HG03571 (cell line): ENCODE measurements at regions not wholly inside any gene's neighbourhood (a gene's known extent, or its start where the extent isn't known, plus 50 kb on each side); places are given as distances from the start of the nearest gene placed in this dataset.
"Not testable (repeated sequence)": the region's sequence is repeated elsewhere in the genome, so short reads cannot be mapped to it uniquely, and the experiment has no call there.

Source experiments
- ATAC-seq: cut with Tn5 transposase; IDR thresholded peaks from one replicate; pipeline ENCODE4 v1.9.1; 2021; ENCODE audit not compliant: unreplicated experiment

GRCh38 chr3:160047876-160048275, 59.2 kb downstream of the IL12A start:
- no peak for ATAC-seq

- no peak for ATAC-seq
Observed at GRCh38 chr3:160049038-160049437, 60.4 kb downstream of the IL12A start.

- ATAC-seq, result no peak
Observed at GRCh38 chr3:160049565-160049964, 60.9 kb downstream of the IL12A start.

- ATAC-seq, result no peak
Observed at GRCh38 chr3:160049988-160050387, 61.4 kb downstream of the IL12A start.

- ATAC-seq, result no peak
Observed at GRCh38 chr3:160052385-160053047, 63.9 kb downstream of the IL12A start.

GRCh38 chr3:160053048-160053391, 64.4 kb downstream of the IL12A start:
- no peak for ATAC-seq

GRCh38 chr3:160054862-160055261, 66.2 kb downstream of the IL12A start:
- not testable (repeated sequence) for ATAC-seq

- ATAC-seq, result no peak
Observed at GRCh38 chr3:160055659-160056058, 67.0 kb downstream of the IL12A start.

GRCh38 chr3:160057331-160057730, 68.7 kb downstream of the IL12A start:
- no peak for ATAC-seq

GRCh38 chr3:160060409-160061027, 71.9 kb downstream of the IL12A start:
- no peak for ATAC-seq

GRCh38 chr3:160061525-160061924, 72.9 kb downstream of the IL12A start:
- no peak for ATAC-seq

- ATAC-seq, result no peak
Observed at GRCh38 chr3:160065282-160065681, 76.6 kb downstream of the IL12A start.

GRCh38 chr3:160065786-160066185, 77.2 kb downstream of the IL12A start:
- ATAC-seq, result no peak

GRCh38 chr3:160069986-160070385, 81.4 kb downstream of the IL12A start:
- no peak for ATAC-seq

GRCh38 chr3:160076519-160076918, 87.9 kb downstream of the IL12A start:
- no peak for ATAC-seq

GRCh38 chr3:160078533-160078932, 89.9 kb downstream of the IL12A start:
- ATAC-seq, result no peak

- ATAC-seq, result no peak
Observed at GRCh38 chr3:160081958-160082533, 93.4 kb downstream of the IL12A start.

GRCh38 chr3:160084998-160085397, 96.4 kb downstream of the IL12A start:
- ATAC-seq, result no peak

- ATAC-seq, result no peak
Observed at GRCh38 chr3:160088492-160089137, 100.0 kb downstream of the IL12A start.

- ATAC-seq, result no peak
Observed at GRCh38 chr3:160090653-160091052, 102.0 kb downstream of the IL12A start.

- no peak for ATAC-seq
Observed at GRCh38 chr3:160091441-160091840, 102.8 kb downstream of the IL12A start.

- no peak for ATAC-seq
Observed at GRCh38 chr3:160092760-160093159, 104.1 kb downstream of the IL12A start.
